SU-DHL-6 (cell line): ENCODE measurements at regions not wholly inside any gene's neighbourhood (a gene's known extent, or its start where the extent isn't known, plus 50 kb on each side); places are given as distances from the start of the nearest gene placed in this dataset.

ENCODE experiments used
- H2AFZ ChIP-seq: fragments of 200-600 bp; sonication (generic); 2 replicates; pipeline ENCODE4 v1.6.1; 2014; ENCODE audit warnings: low read depth, mild to moderate bottlenecking, moderate library complexity, mixed read lengths, antibody characterized with exemption, low read length; ENCODE audit not compliant: severe bottlenecking
- H3F3A ChIP-seq: fragments of 200-600 bp; shearing (Covaris generic); 2 replicates; pipeline ENCODE4 v1.6.0; 2016; ENCODE audit warnings: antibody characterized with exemption, mild to moderate bottlenecking; ENCODE audit not compliant: insufficient read depth
- H3K27ac ChIP-seq: fragments of 200-600 bp; sonication (generic); 2 replicates; pipeline ENCODE4 v1.5.1; 2016; ENCODE audit warnings: low read depth, mild to moderate bottlenecking, low read length, moderate library complexity, mixed read lengths
- H3K27me3 ChIP-seq: fragments of 200-600 bp; sonication (generic), shearing (Covaris generic); 2 replicates; pipeline ENCODE4 v1.6.0; 2014; ENCODE audit warnings: mild to moderate bottlenecking, low read length
- H3K36me3 ChIP-seq: fragments of 200-600 bp; sonication (generic); 2 replicates; pipeline ENCODE4 v1.6.1; 2014; ENCODE audit warnings: mild to moderate bottlenecking, low read length, mixed read lengths
- H3K4me2 ChIP-seq: fragments of 300-600, 200-600 bp; shearing (Covaris generic), sonication (generic); 2 replicates; pipeline ENCODE4 v1.6.0; 2014; ENCODE audit warnings: low read length, low read depth, mild to moderate bottlenecking; ENCODE audit not compliant: poor library complexity, severe bottlenecking
- H3K4me3 ChIP-seq: fragments of 200-600 bp; sonication (generic); 2 replicates; pipeline ENCODE4 v1.5.1; 2014; ENCODE audit warnings: antibody characterized with exemption, low read length, mild to moderate bottlenecking, mixed read lengths; ENCODE audit not compliant: insufficient read depth, poor library complexity, severe bottlenecking
- H3K79me2 ChIP-seq: fragments of 200-600 bp; sonication (generic); 2 replicates; pipeline ENCODE4 v1.6.1; 2014; ENCODE audit warnings: mild to moderate bottlenecking, low read length, moderate library complexity; ENCODE audit not compliant: insufficient read depth
- H3K9ac ChIP-seq: fragments of 200-600 bp; sonication (generic); 2 replicates; pipeline ENCODE4 v1.7.0; 2014; ENCODE audit warnings: mild to moderate bottlenecking, low read length
- H3K9me2 ChIP-seq: fragments of 200-600 bp; sonication (generic); replicated peaks from 2 replicates; pipeline ENCODE4 v1.6.1; 2014; ENCODE audit warnings: low read length; ENCODE audit not compliant: insufficient read depth
- H3K9me3 ChIP-seq: fragments of 200-600 bp; sonication (generic); 2 replicates; pipeline ENCODE4 v1.6.1; 2014; ENCODE audit warnings: low read length, mixed read lengths; ENCODE audit not compliant: insufficient read depth
- H4K20me1 ChIP-seq: fragments of 200-600 bp; sonication (generic); 2 replicates; pipeline ENCODE4 v1.6.1; 2014; ENCODE audit warnings: low read depth, mild to moderate bottlenecking, antibody characterized with exemption, low read length, moderate library complexity, mixed read lengths
- CTCF ChIP-seq: fragments of 200-600 bp; sonication (generic); IDR thresholded peaks from one replicate; pipeline ENCODE4 v1.5.1; 2017; ENCODE audit warnings: antibody characterized with exemption, mild to moderate bottlenecking, low read length, moderate library complexity; ENCODE audit not compliant: insufficient read depth, poor library complexity, severe bottlenecking
- EZH2phosphoT487 ChIP-seq: fragments of 200-600 bp; sonication (generic), shearing (Covaris generic); conservative IDR thresholded peaks from 2 replicates; pipeline ENCODE4 v1.6.1; 2018; ENCODE audit warnings: mild to moderate bottlenecking, antibody characterized with exemption, low read length, moderate library complexity, mixed read lengths

GRCh38 chrX:149205937-149206336 is 299.2 kb downstream of the IDS start:
- no peaks in the 10 kb centered on the region for H3K36me3 ChIP-seq
- no peaks in the 10 kb centered on the region for H4K20me1 ChIP-seq
- H3K4me2 ChIP-seq, result no peak overlapping the region
- H3K9me3 ChIP-seq, result no peaks in the 10 kb centered on the region
- H3F3A ChIP-seq, result no peaks in the 10 kb centered on the region
- no peak overlapping the region for H3K4me3 ChIP-seq
- H3K9ac ChIP-seq, result no peak overlapping the region
- no peak for TF ChIP-seq CTCF
- no peak for TF ChIP-seq EZH2phosphoT487
- no peak overlapping the region for H3K27ac ChIP-seq
- H2AFZ ChIP-seq, result no peak overlapping the region
- H3K9me2 ChIP-seq, result no peaks in the 10 kb centered on the region
- H3K27me3 ChIP-seq, result no peaks in the 10 kb centered on the region
- H3K79me2 ChIP-seq, result no peaks in the 10 kb centered on the region

GRCh38 chrX:149205081-149205480 is 300.0 kb downstream of the IDS start:
- Histone ChIP-seq H3K27ac (no peak overlapping the region), H3K79me2 (no peaks in the 10 kb centered on the region), H3K36me3 (no peaks in the 10 kb centered on the region), H3K9me2 (no peaks in the 10 kb centered on the region), H3K9me3 (no peaks in the 10 kb centered on the region), H3K4me2 (no peak overlapping the region), H3K4me3 (no peak overlapping the region), H4K20me1 (no peaks in the 10 kb centered on the region), H3K27me3 (no peaks in the 10 kb centered on the region), H3K9ac (no peak overlapping the region), H2AFZ (no peak overlapping the region), H3F3A (no peaks in the 10 kb centered on the region)
- TF ChIP-seq EZH2phosphoT487 (no peak), CTCF (no peak)

- TF ChIP-seq EZH2phosphoT487 (no peak), CTCF (no peak)
- no peaks in the 10 kb centered on the region for H3K36me3 ChIP-seq
- no peak overlapping the region for H3K4me3 ChIP-seq
- H3K9ac ChIP-seq, result no peak overlapping the region
- no peaks in the 10 kb centered on the region for H3F3A ChIP-seq
- H4K20me1 ChIP-seq, result no peaks in the 10 kb centered on the region
- no peaks in the 10 kb centered on the region for H3K9me2 ChIP-seq
- no peak overlapping the region for H3K27ac ChIP-seq
- no peak overlapping the region for H2AFZ ChIP-seq
- H3K4me2 ChIP-seq, result no peak overlapping the region
- no peaks in the 10 kb centered on the region for H3K9me3 ChIP-seq
- H3K79me2 ChIP-seq, result no peaks in the 10 kb centered on the region
- H3K27me3 ChIP-seq, result no peaks in the 10 kb centered on the region
Measured at GRCh38 chrX:149199734-149200133, 305.4 kb downstream of the IDS start.
